Activated T-helper 1 cell treated with anti-CD3 and anti-CD28 coated beads, Interleukin-2, amount 50 U/mL, for 16 hours (primary cell): ENCODE measurements at regions not wholly inside any gene's neighbourhood (a gene's known extent, or its start where the extent isn't known, plus 50 kb on each side); places are given as distances from the start of the nearest gene placed in this dataset.
A peak's percentile ranks its signal among the peaks of the same experiment; 100 is the strongest.

ENCODE experiments used
- DNase-seq, 2 donors: peaks; one replicate each; pipeline ENCODE4 v3.0.0-alpha.2; 2020; ENCODE audit warnings: low read depth in 1 of 2, low spot score in 1 of 2

GRCh38 chr1:185645686-185646085 lies 88.5 kb upstream of the HMCN1 start:
- no peak for DNase-seq

DNA sequence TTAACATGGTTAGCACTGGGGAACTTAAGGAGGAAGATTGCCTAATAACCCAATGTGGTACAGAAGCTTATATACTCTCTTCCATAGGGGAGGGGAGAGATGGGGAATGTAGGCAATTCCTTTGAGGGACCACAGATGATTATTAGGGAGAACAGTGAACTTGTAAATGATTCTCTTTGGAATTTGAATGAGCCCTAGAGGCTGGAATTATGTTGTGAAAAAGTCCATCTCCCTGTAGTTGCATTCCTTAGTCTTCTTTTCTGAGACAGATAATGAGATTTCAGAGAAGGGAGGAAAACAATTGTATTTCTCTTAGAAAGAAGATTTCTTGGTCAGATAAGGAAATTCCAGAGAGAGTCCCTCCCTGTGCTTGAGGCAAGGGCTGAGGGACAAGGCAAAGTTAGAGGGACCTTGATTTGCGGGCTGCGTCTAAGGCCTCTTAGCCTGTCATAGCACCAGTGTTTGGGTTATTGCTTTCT lies 89.0 kb upstream of the HMCN1 start:
- DNase-seq: no peak

DNA sequence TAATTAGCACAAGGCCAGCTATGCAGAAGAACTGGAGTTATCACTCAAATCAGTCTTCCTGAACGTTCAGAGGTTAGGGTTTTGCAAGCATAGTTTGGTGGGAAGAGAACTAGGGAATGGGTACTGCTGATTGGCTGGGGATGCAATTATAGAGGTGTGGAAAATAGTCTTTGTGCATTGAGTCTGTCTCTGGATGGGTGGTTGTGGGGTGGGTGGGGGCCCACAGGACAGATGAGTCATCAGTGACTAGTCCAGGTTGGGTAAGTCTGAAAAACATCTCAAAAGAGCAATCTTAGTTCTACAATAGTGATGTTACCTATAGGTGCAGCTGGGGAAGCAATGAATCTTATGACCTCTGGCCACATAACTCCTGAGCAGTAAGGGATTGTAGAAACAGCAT lies 89.7 kb upstream of the HMCN1 start:
- no peak for DNase-seq

GRCh38 chr1:185636848-185637247 lies 97.3 kb upstream of the HMCN1 start:
- no peak for DNase-seq

- no peak for DNase-seq
Observed at GRCh38 chr1:185634704-185635103, 99.5 kb upstream of the HMCN1 start.

GRCh38 chr1:185632659-185633423 lies 101.3 kb upstream of the HMCN1 start:
- no peak for DNase-seq

- no peak for DNase-seq
Observed at GRCh38 chr1:185631843-185632242, 102.3 kb upstream of the HMCN1 start.

- DNase-seq: no peak
Observed at GRCh38 chr1:185627761-185628501, 106.3 kb upstream of the HMCN1 start.

- DNase-seq: no peak
Observed at GRCh38 chr1:185627171-185627570, 107.0 kb upstream of the HMCN1 start.

GRCh38 chr1:185626344-185626743 lies 107.8 kb upstream of the HMCN1 start:
- no peak for DNase-seq

GRCh38 chr1:185610954-185611353 lies 123.2 kb upstream of the HMCN1 start:
- no peak for DNase-seq

- DNase-seq: no peak
Observed at GRCh38 chr1:185608177-185608576, 126.0 kb upstream of the HMCN1 start.

DNA sequence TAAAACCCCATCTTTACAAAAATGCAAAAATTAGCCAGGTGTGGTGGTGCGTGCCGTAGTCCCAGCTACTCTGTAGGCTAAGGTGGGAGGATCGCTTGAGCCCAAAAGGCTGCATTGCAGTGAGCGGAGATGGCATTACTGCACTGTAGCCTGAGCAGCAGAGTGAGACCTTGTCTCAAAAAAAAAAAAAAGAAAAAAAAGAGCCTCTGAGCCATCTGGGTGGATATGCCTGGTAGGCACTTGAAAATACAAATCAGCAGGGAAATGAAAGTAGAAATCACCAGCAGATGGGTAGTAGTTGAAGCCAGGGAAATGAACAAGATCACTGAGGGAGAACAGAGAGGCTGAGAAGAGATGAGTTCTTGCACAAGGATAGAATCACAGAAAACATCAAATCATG lies 131.0 kb upstream of the HMCN1 start:
- no peak for DNase-seq

GRCh38 chr1:185601189-185601588 lies 133.0 kb upstream of the HMCN1 start:
- no peak for DNase-seq

- no peak for DNase-seq
Observed at GRCh38 chr1:185600641-185601040, 133.6 kb upstream of the HMCN1 start.

GRCh38 chr1:185598332-185598731 lies 135.9 kb upstream of the HMCN1 start:
- DNase-seq: no peak

GRCh38 chr1:185595835-185596667 lies 138.1 kb upstream of the HMCN1 start:
- peak in 1 of 2 donors; percentile 15 for DNase-seq

GRCh38 chr1:185594786-185595410 lies 139.3 kb upstream of the HMCN1 start:
- no peak for DNase-seq

DNA sequence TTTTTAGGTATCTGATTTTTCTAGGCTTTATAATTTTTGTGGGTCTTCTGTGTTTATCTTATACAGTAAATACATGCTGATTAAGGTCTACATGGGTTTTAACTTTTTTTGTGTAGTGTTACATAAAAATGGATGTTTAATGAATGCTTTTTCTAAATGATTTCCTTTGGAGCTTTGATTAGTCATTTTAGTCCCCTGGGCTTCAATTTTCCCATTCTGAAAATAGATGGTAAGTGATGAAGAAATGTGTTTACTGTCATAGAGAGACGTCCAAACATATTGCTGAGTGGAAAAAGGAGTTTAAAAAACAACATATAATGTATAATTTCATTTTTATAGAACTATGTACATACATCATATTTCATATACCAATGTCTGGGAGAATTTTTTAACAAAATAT lies 140.9 kb upstream of the HMCN1 start:
- no peak for DNase-seq

- DNase-seq: no peak
Observed at GRCh38 chr1:185585770-185586169, 148.4 kb upstream of the HMCN1 start.
